Fibroblast of skin of scalp (primary cell): ENCODE measurements at regions not wholly inside any gene's neighbourhood (a gene's known extent, or its start where the extent isn't known, plus 50 kb on each side); places are given as distances from the start of the nearest gene placed in this dataset.

Source experiments
- DNase-seq: peaks from one replicate; pipeline ENCODE4 v3.0.0-alpha.2; 2013

DNA sequence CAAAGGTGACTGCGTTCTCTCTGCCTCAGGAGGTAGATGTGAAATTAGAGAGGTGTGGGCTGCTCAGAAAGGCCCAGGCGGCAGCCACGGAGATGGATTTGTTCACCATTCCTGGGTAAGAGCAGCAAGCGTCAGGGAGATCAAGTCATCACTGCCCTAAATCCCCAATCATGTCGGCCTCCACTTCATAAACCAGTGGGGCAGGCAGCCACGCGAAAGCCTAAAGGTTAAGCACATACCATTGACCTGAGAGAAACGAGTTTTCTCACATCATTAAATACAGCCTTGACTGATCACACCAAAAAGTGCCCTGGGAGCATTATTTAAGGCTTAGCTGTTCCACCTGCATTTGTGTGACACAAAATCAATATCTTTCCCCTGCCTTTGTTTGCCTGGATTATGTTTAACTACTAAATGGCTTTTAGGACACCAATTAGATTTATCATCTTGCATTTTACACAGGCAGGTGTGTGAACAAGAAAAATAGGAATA, 50.7 kb upstream of the FOXB1 start:
- DNase-seq: no peak

DNA sequence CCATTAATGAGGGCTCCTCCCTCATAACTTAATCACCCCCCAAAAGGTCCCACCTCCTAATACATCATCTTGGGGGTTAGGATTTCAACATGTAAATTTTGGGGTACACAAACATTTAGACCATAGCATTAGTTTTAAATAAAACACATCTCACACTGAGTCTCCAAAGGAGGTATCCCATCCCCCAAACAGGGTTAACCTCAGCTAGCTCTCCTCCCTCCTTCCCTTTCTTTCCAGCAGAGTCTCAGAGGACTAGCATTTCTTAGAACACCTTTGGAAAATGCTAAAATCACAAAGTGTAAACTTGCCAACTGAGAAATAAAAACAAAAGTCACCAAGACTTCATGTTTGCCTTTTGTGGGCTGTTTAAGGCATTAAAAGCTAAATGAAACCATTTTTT, 51.2 kb upstream of the FOXB1 start:
- no peak for DNase-seq

DNA sequence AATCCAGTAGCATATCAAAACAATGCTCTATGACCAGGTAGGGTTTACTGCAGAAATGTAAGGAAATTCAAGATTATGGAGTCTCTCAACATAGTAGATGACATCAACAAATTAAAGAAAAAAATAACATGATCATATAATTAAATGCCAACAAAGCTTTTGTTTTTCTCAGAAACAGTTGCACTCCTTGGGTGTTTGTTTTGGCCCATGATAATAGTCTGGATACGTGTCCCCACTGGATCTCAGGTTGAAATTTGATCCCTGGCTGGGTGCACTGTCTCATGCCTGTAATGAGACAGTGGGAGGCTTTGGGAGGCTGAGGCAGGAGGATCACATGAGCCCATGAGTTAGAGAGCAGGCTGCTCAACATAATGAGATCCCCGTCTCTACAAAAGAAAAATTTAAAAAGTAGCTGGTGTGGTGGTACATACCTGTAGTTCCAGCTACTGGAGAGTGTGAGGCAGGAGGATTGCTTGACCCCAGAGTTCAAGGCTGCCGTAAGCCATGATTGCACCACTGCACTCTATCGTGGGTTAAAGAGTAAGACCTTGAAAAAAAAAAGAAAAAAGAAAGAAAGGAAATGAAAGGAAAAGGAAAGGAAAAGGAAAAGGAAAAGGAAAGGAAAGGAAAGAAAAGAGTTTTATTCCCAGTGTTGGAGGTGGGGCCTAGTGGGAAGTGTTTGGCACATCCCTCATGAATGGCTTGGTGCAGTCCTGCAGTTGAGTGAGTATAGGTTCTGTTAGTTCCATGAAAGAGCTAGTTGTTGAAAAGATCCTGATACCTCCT, 53.3 kb upstream of the FOXB1 start:
- DNase-seq: no peak

DNA sequence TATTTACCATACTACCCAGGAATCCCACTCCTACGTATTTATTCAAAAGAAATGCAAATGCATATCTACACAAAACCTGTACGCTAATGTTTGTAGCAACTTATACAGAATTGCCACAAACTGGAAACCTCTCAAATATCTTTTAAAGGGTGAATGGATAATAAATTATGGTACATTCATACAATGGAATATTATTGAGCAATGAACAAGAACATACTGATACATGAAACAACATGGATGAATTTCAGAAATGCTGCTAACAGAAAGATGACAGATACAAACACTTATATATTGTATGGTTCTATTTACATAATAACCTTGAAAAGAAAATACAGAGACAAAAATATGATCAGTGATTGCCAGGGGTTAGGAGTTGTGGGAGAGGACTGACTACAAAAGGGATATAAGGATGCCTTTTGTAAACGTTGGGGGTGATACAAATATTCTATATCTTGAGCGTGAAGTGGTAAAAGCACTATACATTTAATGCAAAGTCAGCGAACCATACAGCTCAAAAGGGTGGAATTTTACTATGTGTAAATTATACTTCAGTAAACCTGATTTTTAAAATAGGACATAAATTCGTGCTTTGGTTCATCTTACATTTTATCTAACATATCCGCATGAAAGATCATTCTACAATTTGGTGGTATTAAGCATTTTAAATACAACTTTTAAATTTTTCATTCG, 55.0 kb upstream of the FOXB1 start:
- DNase-seq: no peak

DNA sequence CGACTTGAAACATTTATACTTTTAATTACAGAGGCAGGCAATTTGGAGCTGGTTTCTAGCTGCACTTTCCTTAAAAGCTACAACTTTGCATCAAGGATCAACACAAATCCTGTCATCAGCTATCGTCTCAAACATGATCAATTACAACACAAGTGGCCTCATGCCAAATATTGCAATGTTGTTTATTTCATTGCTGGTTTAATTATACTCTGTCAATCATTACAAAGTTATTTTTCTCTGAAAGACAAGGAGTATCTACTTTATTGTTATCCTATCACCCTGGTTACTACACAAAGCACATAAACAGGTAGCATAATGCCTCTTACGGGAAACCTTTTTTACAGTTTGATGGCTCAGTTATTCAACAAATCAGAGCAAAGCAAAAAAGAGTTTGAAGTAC, 58.0 kb upstream of the FOXB1 start:
- DNase-seq: no peak

DNA sequence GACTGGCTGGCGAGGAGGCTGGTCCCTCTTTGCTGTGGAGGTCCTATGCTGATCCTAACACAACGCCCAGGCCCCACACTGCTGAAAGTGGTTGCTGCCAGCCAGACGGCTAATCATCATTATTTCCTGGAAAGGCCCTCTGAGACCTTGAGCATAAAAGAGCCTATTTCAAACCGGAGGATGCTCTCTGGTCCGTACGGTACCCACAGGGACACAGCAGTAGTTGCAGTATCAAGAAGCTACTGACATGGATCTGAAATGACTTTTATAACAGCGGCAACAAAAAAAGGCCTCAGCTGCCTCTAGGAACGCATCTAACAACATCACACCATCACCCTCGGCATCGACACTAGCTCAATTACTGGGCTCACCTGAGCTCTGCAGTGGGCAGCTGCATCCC, 59.1 kb upstream of the FOXB1 start:
- no peak for DNase-seq

DNA sequence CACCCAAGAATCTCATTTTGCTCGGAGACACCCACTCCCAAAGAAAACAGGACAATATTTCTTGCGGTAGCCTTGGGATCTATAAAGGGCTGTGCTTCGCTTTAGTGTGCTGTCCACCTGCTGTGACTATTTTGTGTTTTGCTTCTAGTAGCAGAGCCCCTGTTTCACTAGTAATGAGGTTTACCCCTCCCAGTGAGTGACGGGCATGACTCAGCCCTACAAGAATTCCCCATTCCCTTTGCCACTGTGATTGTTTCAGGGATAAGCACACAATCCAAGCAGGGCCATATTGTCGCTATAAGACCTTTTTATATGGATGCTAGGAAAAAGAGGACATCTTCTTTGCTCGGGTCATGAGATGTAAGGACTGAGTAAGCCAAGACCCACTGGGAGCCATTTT, 62.5 kb upstream of the FOXB1 start:
- no peak for DNase-seq

DNA sequence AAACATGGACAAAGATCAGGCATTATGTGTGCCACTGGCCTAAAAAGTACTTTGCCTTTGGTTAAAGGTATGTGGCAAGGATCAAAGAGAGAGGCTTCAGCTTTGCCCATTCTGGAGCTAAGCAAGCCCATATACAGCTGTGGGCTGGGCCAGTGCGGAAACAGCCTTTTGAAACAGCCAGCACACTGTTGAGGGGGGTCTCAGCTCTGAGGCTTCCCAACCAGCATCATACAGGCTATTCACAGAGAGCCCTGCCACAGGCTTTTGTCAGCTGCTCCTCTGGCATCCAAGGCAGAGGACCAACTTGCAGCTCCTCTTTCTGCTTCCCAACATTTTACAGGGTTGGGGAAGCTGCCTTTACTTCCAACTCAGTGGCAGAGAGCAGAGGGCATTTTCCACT, 63.2 kb upstream of the FOXB1 start:
- DNase-seq: no peak

DNA sequence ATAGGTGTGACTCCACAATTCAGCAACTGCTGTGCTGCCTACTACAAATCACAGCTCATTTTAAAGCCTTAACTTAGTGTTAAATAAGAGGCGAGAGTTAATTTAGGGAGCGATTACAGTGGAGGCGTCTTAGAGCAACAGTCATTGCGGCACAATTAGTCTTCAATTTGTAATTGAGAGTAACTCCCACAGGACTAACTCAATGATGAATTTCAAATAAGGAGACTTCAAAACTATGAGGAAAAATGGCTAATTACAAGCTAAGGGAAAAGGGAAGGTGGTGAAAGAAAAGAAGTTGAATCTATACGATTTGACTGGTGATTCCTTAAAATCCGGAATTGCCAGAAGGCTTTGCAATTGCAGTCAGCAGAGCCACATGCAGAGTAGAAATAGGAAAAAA, 63.7 kb upstream of the FOXB1 start:
- DNase-seq: no peak

DNA sequence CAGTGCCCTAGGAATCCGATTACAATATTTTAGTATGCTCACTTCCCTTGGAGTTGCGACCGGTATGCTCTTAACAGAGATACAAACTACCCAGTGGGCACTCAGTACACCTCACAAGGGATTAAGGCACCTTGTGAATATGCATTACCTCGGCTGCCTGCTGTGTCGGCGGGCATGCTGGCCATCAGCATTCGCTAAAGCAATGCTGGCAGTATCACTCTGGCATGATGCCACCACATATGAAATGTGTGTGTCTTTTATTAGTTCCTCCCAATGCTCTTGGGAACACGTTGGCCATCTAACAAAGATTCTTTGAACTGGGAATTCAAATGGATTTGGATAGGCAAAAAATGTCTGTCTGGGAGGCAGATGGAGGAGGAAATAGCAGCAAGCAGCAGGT, 67.4 kb upstream of the FOXB1 start:
- DNase-seq: no peak

DNA sequence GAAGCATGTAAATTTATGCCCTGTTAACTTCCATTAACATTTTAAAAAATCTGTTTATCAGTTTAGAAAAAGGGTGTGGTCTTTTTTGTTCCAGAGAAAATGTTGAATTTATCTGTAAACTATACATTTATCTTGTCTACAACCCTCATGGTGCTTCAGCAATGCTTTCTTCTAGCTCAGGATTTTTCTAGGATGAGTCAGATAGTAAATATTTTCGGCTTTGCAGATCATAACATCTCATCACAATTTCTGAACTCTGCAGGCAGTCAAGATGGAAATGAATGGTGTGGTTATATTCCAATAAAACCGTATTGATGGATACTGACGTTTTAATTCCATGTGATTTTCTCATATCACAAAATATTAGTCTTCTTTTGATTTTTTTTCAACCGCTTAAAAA, 70.5 kb upstream of the FOXB1 start:
- DNase-seq: peak; percentile 21

DNA sequence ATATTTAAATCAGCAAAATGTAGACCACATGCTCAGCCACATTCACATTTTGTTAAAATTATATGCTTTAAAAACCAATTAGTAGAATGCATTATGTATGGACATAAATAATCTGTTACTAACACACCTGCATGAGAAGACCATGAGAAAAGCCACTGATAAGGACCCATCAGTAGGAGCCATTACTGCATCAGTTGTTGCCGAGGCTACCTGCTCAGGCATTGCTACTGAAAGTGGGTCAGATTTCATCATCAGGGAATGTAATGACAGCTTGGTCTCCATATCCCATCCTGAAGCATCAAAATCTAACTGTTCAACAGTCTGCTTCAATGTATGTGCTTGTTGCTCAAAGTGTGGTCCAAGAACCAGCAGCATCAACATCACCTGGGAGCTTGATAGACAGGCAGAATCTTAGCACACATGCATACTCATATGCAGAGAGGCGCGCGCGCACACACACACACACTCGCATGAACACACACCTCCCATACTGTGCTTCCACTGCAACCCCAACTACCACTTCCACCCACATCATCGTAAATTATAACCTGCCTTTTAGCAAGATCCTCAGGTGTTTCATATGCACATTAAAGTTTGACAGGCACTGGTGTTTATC, 72.4 kb upstream of the FOXB1 start:
- no peak for DNase-seq

DNA sequence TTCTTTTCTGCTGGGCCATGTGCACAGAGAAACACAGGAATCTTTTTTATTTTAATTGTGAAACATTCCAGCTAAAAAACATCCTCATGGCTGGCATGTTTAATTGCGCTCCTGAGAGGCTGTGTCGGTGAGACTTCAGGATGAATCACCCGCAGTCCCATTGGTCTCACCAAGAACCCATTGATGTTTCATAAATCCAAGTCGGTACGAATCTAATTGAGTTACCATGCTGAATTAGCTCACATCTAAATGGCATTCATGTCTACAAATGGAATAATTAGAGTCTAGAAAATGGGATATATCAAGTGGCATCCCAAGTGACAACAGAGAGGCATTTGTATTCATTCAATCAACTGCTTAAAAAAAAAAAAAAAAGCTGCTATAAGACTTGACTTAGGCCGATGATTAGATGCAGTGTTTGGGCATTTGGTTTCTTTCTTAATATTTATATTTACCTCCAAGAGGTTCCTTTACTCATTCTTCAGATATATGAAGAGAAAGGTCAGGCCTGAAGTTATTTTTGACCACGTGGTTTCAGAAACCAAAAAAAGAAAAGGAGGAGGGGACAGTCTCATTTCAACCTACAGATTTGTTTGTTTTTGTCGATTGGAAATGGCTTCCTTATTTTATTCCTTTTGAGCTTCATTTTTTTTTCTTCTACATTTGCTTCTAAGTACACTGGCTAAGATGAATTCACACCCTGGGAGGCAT, 79.1 kb upstream of the FOXB1 start:
- DNase-seq: no peak

DNA sequence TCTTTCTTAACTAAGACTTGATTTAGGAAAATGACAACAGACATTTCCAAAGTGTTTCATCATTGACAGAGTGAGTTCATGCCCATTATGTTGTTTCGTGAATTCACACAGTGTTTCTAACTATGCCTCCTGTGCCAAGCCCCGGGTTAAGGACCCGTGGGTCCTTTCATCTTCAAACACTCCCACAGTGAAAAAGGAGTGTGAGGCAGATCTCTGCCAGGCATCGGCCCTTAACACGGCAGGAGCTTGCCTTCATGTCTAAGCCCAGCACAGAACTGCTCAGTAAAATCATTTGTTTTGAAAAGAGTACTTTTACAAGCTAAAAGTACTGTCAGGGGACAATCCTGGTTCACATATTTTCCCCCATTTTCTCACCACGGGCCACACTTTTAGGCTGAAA, 80.0 kb upstream of the FOXB1 start:
- no peak for DNase-seq

DNA sequence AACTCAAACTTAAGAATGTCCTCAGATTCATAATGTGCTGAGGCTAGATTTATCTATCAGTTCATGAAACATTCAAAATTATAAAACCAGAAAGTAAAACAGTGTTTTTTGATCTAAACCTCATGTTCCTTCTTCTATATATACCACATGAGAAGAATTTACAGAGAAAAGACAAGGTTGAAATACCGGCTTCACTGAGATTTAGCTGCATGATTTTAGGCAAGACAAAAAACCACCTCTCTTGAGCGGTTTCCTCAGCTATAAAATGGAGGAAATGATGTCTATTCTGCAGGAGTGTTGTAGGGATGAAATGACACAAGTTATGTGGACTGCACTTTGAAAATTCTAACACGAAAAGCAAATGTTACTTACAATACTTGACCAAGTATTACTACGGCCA, 80.6 kb upstream of the FOXB1 start:
- DNase-seq: no peak

DNA sequence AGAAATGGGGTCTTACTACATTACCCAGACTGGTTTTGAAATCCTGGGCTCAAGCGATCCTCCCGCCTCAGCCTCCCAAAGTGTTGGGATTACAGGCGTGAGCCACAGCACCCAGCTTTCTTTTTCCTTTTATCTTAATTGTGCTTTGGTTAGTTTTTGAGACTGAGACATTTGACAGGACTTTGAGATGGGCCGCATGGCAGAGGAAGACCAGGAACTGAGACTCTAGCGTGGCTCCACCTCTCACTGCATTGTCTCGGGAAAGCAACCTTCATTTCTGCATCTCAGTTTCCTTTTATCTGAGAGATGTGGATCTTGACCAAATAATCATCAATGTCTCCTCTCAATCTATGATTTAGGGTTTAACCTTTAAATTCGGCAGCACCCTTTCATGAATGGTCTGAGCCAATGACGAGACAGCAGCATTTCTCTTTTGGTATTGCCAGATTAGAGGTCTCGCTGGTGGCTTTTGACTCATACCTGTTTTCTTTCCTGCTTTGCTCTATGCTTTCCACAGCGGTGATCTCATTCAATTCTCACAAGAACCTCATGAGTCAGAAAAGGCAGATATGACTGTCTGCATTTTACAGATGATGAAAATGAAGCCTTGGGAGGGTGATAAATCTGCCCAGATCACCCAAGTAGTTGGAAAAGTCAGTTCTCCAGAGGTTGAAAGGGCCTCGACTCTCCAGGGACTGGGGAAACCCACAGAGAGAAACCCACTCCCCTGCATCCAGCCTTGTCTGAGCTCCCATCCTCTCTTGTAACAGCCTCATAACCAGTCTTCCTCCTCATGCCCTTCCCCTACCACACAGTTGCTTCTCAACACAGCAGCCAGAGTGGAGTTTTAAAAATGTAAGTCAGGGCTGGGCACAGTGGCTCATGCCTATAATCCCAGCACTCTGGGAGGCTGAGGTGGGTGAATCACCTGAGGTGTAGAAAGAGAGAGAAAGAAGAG, 84.8 kb upstream of the FOXB1 start:
- peak; percentile 70 for DNase-seq

DNA sequence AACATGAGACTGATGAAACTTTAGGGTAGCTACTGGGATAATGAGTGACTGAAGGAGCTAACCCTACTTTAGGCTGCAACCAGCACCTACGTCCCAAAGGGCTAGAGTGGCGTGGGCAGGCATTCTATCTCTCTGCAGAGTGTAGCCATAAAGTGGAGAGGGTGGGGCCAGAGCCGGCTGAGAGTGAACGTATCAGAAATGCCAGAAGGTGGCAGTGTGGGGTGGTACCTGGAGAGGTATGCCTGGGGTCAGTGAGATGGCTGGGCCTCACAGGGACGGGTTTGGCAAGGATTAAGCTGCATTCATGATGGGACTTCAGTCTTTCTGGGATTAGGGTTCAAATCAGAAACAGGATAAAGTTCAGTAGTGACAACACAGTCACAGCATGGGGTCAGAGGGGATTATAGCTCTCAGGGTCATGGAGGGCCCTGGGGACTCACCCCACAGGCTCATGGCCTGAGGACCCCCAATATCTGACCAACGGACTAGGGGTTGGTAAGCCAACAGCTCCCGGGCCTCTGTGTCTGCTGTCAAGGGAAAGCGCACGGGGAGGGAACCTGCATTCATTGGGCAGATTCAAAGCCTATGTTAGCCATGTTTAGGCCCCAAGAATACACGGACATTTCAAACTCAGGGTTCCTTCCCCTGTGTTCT, 86.5 kb upstream of the FOXB1 start:
- DNase-seq: peak; percentile 46

DNA sequence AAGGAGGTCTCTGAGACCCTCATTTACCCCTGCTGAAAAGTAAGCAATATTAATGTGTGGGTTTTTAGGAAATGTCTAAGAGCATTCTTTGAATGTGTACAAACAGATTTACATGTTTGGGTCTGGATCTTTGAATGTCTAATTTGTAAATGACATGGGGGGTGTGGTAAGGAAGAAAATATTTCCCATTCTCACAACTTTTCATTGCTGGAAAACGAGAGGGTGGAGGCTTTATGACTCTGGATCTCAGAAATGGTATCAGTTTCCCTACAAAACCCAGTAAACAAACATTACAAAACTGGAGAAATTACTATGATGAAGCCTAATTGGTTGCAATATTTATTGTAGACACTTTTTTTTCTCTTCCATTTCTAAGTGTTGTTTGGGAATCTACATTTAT, 98.1 kb upstream of the FOXB1 start:
- no peak for DNase-seq

DNA sequence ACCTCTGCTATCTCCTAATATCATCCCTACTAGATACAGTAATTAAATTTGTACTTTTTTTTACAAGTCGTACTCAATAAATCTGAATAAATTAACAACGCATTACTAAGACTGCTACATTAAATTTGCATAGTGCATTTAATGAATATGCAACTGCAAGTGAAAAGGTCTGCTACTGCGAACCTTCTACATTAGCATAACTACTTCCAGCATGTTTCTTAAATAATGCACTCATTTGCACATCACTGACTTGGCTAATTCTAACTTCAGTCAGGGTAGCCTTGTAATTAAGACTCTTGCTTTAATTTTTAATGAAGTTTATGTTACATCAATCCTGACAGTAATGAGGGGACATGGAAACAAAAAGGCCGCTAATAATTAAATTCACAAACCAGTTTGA, 98.9 kb upstream of the FOXB1 start:
- no peak for DNase-seq

DNA sequence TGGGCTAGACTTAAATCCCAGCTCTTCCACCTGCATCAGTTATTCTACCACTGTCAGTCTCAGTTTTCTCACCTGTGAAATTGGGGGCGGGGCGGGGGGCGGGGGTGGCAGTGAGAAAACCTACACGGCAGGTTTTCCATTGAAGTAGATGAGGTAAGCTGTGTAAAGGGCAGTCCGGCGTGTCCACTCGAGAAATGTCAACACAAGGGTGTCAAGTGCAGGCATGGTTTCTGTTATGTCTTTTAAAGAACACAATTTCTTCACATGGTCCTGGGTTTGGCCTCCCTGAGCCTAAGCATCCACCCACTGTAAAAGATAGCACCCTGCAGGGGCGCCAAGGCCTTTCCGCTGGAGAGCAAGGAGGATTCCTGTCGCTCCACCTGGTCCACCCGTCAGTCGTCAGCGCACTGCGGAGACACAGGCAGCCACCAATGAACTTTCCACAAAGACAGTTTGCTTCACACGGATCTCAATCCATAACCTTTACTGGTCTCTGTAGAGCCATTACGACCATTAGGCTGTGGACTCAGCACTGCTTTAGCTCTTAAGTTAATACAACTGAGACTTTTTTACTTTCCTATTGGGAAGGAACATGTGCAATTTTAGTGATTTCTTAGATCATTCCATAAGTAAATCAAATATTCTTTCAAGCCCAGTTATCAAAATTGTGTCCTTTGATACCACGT, 99.5 kb upstream of the FOXB1 start:
- DNase-seq: no peak

DNA sequence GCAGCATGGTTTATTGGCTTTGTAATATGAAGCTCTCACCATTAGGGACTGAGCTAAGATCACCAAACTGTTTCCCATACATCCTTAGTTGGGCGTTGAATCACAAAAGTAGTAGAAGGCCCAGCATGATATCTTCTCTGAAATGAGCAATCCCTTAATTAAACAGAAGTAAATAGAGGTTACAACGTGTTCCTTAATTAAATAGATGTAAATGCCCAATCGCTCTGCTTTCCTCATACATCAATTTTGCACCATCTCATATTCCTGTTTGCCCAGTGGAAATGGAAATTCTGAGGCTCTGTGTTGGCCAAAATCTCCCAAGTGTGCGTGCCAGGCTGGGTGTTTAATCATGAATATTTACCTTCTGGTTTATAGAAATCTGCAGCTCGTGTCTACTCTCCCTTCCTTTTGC, 107.4 kb upstream of the FOXB1 start:
- DNase-seq: no peak
